HG03439 (cell line): ENCODE measurements at regions not wholly inside any gene's neighbourhood (a gene's known extent, or its start where the extent isn't known, plus 50 kb on each side); places are given as distances from the start of the nearest gene placed in this dataset.

Source experiments
- ATAC-seq: cut with Tn5 transposase; IDR thresholded peaks from one replicate; pipeline ENCODE4 v1.9.1; 2021; ENCODE audit warnings: mild to moderate bottlenecking, moderate library complexity; ENCODE audit not compliant: unreplicated experiment

GRCh38 chr3:16658004-16658924, 53.0 kb upstream of the DAZL start:
- ATAC-seq, result no peak

DNA sequence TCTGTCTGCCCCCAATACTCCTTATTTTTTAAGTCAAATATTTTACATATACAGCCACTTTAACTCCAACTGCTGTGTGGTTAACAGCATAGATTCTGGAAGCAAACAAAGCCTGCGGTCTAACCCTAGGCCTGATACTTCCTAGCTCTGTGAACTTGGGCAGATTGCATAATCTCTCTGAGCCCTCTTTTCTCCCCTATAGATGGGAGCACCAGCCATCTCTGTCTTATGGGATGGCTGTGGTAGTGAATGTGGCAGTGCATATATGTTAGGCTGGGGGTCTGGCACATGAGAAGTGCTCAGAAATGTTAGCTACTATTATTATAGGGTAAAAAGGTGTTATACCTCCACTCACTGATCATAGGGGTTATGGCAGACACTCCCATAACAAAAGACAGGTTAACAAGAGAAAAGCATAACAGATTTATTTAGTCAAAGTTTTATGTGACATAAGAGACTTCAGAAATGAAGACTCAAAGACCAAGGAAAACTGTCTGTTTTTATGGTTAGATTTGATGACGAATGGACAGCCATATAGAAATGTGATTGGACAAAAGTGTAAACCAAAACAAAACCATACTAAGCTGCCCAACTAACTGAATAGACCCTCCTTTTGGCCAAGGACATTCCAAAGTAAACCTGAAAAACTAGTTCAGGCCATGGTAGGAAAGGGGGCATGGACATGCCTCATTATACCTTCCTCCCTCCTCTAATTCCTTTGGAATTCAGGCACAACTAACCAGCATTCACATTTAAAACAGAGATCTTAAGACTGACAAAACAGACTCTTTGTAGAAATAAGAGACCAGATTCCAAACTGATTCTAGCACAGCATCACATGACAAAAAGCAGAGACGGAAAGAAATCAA, 53.9 kb upstream of the DAZL start:
- ATAC-seq, result no peak

GRCh38 chr3:16663854-16664712, 58.9 kb upstream of the DAZL start:
- ATAC-seq, result no peak

GRCh38 chr3:16665282-16665741, 60.1 kb upstream of the DAZL start:
- ATAC-seq, result no peak

DNA sequence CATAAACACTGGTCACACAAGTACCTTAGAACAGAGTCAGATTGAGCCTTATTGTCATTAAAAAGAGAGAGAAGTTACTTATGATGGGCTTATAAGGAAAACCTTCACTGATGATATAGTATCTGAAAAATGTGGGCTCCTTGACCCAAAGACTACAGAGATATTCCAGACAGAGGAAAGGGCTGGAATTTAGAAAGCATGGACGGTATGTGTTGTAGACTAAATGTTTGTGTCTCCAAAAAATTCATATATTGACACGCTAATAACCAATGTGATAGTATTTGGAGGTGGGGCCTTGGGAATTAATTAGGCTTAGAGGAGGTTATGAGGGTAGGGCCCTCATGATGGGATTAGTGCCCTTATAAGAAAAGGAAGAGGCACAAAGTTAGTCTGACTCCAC, 61.0 kb upstream of the DAZL start:
- no peak for ATAC-seq

GRCh38 chr3:16667633-16668032, 62.4 kb upstream of the DAZL start:
- ATAC-seq, result no peak

DNA sequence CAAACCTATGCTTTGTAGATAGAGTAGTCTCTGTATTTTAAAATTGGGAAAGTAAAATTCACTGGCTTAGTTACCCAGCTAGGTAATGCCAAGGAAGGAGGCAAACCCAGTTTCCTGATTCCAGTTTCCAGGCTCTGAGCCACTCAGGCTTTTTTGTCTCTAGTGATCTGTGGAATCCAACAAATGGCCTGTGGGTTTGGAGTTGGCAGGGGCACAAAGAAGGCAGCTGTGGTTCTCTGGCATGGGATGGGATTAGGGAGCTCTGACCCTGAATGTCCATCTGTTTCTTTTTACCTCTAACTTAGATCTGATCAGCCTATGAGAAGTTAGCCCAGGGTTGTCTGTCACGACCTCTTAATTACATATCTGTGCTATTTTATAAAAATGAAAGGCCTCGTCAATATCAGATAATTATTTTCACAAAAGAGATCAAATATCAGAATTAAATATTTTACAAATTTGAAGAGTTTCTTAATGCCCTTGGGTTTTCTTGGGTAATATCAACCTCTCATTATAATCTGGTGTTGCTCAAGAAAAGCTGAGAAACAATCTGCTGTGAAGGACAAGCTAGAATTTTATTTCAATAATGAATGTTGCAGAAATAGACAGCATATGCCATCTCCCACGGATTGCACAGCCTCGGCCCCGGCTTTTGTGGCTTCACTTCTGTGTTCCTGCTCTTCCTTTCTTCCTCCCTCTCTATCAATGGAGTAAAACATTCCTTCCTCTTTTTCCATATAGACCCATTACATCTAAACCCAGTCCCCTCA, 63.7 kb upstream of the DAZL start:
- ATAC-seq, result no peak

DNA sequence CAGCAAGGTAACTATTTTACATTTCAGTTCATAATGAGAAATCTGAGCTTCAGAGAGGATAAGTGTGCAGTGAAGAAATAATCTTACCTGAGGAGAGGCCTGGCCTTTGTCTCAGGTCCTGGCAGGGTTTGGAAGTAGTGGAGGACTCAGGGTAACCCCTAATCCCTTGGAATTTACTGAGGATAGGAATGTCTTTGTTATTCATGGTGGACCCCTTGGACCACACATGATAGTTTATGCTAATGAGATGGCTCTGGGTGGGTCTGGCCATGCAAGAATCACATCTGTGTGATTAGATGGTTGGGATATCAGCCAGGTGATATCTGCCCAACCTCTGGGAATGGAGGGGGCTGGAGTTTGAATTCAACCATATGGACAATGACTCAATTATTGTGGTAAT, 65.0 kb upstream of the DAZL start:
- no peak for ATAC-seq

DNA sequence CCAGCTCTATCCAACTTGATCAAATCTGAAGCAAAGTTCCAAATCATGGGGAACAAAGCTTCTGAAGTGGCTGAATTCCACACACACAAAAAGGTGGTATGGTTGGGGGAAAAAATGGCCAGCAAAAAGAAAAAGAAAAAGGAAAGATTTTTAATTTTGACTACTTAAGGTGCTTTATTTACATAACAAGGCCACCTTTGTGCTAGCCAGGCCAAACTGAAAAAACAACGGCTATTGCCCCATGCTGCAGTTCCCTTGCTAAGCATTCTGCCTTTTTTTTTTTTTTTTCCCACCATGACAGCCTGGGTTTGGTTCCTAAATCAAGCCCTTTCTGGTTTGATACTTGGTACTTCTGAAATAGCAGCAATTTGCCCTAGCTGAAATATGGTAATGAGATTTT, 66.5 kb upstream of the DAZL start:
- no peak for ATAC-seq

DNA sequence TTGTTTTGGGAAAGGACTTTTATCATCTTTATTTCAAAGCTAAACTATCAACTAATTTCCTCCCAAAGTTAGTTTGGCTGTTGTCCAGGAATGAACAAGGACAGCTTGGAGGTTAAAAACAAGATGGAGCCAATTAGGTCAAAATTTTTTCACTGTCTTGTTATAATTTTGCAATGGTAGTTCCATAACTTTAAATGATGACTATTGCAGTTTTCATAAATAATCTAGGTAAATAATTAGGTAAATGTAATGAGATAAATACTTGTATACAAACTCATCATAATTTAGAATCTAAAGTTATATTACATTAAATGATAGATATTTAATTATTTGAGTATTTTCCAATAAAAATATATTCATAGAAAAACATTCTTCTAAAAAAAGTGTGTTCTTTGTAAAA, 68.3 kb upstream of the DAZL start:
- ATAC-seq, result no peak

- ATAC-seq, result no peak
These were observed 70.6 kb upstream of the DAZL start for GRCh38 chr3:16675805-16676204.

GRCh38 chr3:16686679-16687078, 81.5 kb upstream of the DAZL start:
- no peak for ATAC-seq

DNA sequence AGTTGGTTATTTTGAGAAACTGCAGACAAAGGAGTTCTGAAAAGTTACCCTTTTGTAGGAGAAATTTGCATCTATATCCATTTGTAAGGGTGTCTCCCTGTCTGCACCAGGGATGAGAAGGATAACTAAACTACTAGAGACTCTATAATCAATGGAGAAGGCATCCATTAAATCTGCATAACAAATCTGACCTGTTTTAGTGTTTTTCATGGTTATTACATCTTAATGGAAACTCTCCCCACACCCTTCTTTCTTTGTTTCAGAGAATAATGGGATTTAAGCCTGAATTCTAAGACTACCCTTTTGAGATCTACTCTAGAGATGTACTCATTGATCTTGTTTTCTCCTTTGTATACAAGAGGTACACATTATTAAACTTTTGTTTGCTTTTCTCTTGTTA, 82.0 kb upstream of the DAZL start:
- no peak for ATAC-seq

- ATAC-seq, result no peak
These were observed 87.5 kb upstream of the DAZL start for GRCh38 chr3:16692486-16693344.

GRCh38 chr3:16693820-16694219, 88.6 kb upstream of the DAZL start:
- no peak for ATAC-seq

GRCh38 chr3:16695710-16696109, 90.5 kb upstream of the DAZL start:
- ATAC-seq, result no peak

DNA sequence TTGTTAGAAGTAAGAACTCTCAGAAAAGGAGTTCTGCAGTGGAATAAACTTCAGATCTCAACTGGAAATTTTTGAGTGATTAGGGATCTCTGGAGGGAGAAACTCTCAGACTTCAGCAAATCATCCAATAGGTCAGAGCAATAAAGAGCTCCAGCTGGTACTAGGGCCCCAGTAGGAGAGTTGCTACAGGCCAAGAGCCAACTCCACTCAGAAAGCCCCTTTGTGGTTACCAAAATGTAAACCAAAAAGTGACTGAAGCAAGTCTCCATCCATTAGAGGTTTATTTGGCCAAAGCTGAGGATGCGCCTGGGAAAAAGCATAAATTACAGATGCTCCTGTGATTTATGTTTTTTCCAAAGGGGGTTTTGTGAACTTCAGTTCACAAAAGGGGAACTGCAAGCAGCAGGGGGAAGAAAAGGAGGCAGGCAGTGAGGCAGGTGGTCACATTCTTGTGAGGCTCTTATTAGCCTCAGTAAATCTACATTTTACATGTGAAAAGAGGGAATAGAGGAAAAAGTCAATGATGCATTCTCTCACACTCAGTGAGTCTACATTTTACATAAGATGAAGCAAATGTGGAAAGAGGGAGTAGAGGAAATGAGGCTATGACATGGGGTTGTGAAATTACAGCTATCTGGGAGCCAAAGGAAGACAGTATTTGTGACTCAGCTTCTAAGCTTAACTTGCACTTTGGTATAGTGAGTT, 92.4 kb upstream of the DAZL start:
- no peak for ATAC-seq

DNA sequence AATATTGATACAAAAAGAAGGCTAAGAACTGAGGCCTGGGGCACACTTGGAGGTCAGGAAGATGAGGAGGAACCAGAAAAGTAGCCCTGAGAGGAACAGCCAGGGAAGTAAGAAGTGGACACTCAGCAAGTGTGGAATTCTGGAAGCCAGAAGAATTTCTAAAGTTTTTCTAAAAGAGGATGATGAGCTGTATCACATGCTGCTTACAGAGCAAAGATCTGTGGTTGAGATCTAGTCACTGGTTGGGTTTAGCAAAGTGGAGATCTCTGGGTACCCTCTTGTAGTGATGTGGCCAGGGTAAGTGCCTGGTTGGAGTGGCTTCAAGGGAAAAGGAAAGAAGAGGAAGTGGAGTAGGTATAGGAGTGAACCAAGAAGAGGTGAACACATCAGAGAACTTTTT, 95.4 kb upstream of the DAZL start:
- ATAC-seq, result no peak

DNA sequence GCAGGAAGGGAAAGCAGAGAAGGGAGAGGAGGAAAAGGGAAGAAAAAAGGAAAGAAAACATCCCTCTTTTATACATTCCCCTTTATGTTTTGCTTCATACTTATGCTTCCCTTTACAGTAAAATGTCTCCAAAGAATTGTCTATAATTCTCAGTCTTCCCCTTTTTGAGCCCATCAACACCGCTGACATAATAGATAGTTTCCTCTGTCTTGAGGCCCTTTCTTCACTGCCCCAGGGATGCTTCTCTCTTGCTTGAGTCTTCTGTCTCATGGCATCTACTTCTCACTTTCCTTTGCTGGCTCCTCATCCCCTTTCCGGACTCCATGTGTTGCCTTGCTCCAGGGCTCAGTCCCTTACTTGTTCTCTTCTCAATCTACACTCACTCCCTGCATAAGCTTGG, 99.7 kb upstream of the DAZL start:
- ATAC-seq, result no peak
